ENCODE measurements at regions not wholly inside any gene's neighbourhood (a gene's known extent, or its start where the extent isn't known, plus 50 kb on each side); places are given as distances from the start of the nearest gene placed in this dataset.
"Not testable (repeated sequence)": the region's sequence is repeated elsewhere in the genome, so short reads cannot be mapped to it uniquely, and the experiment has no call there.

GRCh38 chr9:7739595-7739994 lies 60.0 kb downstream of the DMAC1 start:
- no peak for DNase-seq (ENCODE audit: low read depth)

- no peak for DNase-seq (ENCODE audit: low read depth)
Observed at GRCh38 chr9:7735311-7735710, 64.3 kb downstream of the DMAC1 start.

GRCh38 chr9:7730164-7730445 lies 69.5 kb downstream of the DMAC1 start:
- no peak for DNase-seq (ENCODE audit: low read depth)

DNA sequence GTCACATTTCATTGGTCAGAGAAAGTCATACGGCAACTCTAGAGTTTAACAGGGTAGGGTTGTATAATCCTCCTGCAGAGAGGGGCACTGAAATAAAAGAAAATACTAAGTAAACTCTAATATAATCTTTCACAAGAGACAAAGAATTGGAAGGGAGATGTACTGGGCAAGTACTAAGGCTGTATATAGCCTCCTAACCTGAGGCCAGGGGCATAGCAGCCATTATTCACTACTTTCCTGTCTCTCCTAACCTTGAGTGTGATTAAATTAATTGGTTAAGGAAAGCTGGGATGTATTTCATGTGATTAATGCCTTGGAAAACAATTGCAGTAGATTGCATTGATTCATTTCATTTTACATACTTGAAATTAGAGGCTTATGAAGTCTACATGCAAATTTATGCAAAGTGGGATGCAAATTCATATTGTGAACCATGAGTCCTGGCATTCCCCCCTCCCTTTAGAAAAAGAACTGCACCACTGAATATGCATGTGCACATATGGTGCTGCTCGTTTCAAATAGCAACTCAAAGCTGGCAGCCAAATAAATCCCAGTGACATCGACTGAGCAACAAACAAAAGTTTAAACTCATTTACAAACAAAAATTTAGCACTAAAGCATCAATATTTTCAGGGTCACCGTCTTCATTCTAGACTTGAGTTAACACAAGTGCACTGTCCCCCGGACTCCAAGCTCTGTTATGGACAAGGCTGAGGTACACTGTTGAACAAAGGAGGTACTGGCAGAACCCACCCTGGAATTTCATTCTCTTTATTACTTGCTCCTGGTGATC lies 70.0 kb downstream of the DMAC1 start:
- no peak for DNase-seq (ENCODE audit: low read depth)

DNA sequence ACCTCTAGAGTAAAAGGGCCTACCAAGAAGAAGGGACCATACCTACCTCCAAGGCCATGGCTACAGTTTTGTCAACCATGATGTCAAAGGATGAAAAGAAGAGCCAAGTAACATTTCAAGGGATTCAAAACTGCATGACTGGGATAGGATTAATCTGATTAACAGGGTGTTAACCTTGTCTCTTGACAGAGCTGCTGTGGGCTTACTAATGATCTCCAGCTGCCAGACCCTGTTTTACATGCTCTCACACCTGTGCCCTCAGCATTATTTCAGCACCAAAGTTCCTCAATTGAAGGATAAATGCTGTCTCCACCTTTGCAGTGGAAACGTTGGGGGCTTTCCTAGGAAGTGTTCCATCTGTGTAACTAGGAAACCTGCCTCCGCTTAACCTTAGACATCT lies 78.3 kb downstream of the DMAC1 start:
- DNase-seq (ENCODE audit: low read depth): no peak

GRCh38 chr9:7713088-7713487 lies 86.5 kb downstream of the DMAC1 start:
- not testable (repeated sequence) for DNase-seq (ENCODE audit: low read depth)

GRCh38 chr9:7710686-7711085 lies 88.9 kb downstream of the DMAC1 start:
- DNase-seq (ENCODE audit: low read depth): no peak

DNA sequence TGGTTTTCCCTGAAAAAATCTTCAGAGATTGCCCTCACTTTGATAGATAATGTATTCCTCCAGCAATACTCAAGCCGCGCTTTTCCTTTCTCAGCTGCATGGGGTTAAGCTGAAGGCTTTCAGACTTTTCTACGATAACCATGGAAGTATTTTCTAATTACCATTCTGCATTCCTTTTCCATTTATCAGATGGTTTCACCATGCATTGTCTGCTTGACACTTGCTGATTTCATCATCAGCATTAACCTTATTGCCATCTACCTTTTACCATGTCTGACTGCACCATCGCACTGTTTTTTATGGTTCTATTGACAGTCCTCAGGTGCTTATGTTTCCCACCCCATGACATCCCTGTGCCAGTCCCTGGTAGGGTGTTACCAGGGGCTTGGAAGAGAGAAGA lies 91.6 kb downstream of the DMAC1 start:
- no peak for DNase-seq (ENCODE audit: low read depth)

GRCh38 chr9:7704543-7704942 lies 95.0 kb downstream of the DMAC1 start:
- no peak for DNase-seq (ENCODE audit: low read depth)

GRCh38 chr9:7691909-7692308 lies 107.7 kb downstream of the DMAC1 start:
- DNase-seq (ENCODE audit: low read depth): no peak

DNA sequence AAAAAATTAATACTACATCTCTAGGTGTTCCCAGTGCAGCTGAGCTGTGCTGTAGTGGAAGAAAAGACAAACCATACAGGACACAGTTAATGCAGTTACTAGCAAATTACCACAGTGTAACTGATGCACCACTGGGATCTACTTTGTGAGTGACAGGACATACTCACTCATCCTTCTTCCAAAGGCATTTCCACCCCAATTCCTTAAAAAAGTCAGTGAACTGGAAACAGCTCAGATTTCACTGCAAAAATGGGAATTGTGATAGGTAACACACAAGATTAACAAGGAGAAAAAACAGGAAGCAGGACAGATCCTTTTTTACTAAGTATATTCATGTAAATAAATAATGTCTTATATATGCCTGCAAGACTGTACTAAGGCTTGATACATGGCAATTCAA lies 109.6 kb downstream of the DMAC1 start:
- DNase-seq (ENCODE audit: low read depth): no peak

DNA sequence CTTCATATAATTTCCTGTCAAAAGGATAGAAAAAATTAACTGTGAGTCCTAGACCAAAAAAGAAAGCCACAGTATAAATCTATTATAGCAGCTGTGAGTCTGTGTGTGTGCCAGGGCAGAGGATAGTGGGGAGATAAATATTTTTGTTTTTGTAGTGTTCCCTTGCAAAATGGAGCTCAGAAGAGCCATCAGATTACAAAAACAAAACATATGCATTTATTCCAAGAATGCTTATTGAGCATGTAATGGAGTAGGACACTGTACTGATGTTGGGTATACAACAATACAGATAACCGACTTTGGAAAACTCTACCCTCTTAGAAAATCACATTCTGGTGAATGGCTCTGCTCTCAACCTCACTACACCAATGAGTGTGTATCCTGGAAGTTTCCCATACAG lies 111.0 kb downstream of the DMAC1 start:
- no peak for DNase-seq (ENCODE audit: low read depth)

DNA sequence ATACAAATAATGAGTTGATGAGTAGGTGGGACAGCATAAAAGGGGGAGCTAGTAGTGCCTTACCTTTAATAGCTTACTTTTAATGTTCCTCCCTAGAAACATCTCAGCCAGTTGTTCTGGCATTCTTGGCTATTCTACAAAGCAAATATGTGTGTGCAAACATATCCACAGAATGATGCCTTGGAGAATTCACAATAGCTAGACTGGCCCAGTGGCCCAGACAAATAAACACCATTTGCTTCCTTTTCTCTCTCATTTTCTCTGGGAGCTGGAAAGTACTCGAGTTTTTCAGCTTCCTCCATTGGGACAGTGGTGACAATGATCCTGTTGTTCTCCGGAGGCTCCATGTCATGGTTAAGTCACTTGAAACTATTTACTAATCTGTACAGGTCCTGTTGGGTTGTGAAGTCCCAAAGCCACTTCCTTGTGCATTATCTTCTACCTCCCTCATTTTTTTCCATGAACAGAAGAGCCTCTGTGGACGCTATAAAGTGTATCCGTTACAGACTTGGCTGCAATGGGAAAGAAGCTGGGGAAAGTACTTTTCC lies 122.9 kb downstream of the DMAC1 start:
- DNase-seq (ENCODE audit: low read depth): no peak

- no peak for DNase-seq (ENCODE audit: low read depth)
Observed at GRCh38 chr9:7671847-7672246, 127.7 kb downstream of the DMAC1 start.

DNA sequence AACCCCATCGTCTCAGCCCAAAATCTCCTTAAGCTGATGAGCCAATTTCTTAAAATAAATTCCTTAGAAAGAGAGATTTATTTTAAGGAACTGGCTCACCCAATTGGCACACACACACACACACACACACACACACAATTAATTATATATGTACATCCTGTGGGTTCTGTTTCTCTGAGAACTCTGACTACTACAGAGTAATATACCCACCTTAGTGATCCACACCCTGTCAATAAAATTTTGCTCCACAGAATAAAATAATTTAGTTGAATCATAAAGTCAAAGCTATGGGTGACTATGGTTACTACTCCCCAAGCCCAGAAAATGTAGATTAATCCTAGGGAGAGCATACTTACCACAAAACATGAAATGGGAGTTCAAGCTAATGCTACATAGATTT lies 131.0 kb downstream of the DMAC1 start:
- no peak for DNase-seq (ENCODE audit: low read depth)

DNA sequence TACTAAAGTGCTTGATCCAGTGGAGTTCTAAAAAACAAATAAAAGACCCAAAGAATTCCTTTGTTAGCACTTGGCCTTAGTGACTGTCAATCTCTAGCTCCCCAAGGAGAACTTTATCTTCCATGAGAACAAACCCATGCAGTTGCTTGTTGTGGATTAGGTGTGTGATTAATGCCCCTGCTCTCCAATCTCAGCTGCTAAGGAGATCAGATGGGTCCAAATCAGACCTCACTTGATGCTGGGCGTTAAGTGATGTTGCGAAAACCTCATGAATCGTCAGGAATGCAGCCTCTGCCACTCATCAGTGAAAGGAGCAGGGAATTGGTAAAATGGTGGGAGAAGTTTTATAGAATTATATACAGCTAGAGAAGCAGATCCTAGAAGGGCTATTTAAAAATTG lies 133.7 kb downstream of the DMAC1 start:
- DNase-seq (ENCODE audit: low read depth): no peak

GRCh38 chr9:7659766-7660165 lies 139.8 kb downstream of the DMAC1 start:
- no peak for DNase-seq (ENCODE audit: low read depth)

DNA sequence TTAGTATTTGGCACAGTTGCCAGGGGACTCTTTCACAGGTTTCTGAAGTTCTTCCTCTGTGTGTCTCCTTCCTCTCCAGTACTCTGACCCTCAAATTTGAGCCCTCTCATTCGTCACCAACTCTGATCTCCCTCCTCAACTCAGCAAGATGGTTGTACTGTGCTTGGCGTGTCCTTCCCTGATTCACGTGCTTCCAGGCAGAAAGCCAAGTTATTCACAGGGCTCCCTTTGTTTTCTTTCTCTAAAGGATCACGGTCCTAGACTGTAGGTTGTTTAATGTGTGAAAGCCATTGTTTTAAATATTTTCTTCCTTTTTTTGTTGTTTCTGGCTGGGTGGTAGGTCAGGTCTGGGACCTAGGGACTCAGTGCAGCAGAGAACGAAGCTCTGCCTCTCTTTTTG lies 142.9 kb downstream of the DMAC1 start:
- DNase-seq (ENCODE audit: low read depth): no peak

- DNase-seq (ENCODE audit: low read depth): no peak
Observed at GRCh38 chr9:7653262-7653661, 146.3 kb downstream of the DMAC1 start.

DNA sequence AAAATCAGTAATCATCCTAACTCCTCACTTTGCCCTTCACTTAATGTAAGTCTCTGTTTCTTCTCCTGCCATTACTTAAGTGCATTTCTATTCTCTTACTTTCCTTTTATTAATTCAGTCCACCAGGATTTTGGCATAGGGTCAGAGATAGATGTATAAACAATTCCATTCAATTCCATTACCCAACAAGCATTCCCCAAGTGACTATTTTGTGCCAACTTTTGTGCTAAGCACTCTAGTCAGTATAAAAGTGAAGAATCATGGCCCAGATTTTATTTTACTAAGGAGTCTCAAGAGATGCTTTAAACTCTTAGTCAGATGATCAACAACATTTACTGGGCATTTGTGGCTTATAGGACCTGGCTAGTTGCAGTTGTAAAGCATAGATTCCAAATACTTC lies 159.3 kb downstream of the DMAC1 start:
- no peak for DNase-seq (ENCODE audit: low read depth)

- no peak for DNase-seq (ENCODE audit: low read depth)
Observed at GRCh38 chr9:7639471-7639870, 160.1 kb downstream of the DMAC1 start.

GRCh38 chr9:7636838-7637467 lies 162.6 kb downstream of the DMAC1 start:
- DNase-seq (ENCODE audit: low read depth): no peak

DNA sequence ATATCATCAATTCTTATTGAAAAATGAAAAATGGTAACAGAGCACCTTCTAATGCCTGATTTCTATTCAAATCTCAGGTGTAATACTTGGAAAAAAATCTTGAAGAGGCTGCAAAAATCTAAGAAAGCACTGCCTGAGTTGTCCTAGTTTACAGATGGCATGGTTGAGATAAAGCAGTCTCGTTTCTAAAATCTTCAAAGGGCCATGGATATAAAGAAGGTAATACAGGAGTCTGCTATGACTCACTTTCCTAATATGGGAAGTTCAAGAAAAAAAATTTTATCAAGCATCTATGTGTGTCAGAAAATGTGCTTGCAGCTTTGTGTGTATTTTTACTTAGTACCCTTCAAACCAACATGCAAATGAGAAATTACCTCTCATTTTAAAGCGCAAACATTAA lies 163.3 kb downstream of the DMAC1 start:
- no peak for DNase-seq (ENCODE audit: low read depth)

- DNase-seq (ENCODE audit: low read depth): not testable (repeated sequence)
Observed at GRCh38 chr9:7626571-7627029, 173.0 kb downstream of the DMAC1 start.

Measured in T-helper 22 cell (primary cell).